ENCODE measurements at regions not wholly inside any gene's neighbourhood (a gene's known extent, or its start where the extent isn't known, plus 50 kb on each side); places are given as distances from the start of the nearest gene placed in this dataset.

DNA sequence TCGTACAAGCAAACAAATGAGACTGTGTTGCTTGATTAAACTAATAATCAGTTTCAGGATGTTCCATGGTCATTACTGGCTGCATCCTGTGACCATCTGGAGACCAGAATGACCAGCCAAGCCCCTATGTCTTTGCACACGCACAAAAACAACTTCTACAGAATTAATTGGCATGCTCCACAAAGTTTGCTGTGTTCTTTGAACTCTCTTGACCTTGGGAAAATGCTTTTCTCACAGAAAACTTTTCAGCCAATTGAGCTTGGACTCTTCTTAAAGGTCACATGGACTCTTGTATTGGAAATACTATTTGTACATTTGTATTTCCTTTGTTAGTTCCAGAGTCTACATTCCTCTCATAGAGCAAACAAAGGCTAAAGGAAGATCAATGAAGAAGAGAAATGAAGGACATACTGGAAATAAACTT lies 147.8 kb downstream of the ARRDC3 start:
- no peak for FAIRE-seq

DNA sequence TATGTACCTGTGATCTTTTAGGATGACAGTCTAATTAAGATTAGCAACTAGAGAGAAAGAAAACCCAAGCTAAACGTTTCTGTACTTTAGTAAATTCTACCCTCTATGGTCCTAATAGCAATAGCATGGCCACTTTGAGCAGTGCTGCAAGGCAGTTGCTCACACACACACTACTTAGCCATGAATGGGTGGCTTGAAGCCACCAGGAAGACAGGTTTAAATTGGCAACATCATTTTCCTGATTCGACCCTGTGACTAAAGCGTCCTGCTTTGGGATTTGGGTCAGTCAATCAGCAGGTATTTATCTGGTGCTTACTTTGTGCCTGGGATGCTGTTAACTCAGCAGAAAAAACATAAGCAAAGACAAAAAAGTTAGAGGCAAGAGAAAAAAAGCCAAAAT lies 150.6 kb downstream of the ARRDC3 start:
- no peak for FAIRE-seq

DNA sequence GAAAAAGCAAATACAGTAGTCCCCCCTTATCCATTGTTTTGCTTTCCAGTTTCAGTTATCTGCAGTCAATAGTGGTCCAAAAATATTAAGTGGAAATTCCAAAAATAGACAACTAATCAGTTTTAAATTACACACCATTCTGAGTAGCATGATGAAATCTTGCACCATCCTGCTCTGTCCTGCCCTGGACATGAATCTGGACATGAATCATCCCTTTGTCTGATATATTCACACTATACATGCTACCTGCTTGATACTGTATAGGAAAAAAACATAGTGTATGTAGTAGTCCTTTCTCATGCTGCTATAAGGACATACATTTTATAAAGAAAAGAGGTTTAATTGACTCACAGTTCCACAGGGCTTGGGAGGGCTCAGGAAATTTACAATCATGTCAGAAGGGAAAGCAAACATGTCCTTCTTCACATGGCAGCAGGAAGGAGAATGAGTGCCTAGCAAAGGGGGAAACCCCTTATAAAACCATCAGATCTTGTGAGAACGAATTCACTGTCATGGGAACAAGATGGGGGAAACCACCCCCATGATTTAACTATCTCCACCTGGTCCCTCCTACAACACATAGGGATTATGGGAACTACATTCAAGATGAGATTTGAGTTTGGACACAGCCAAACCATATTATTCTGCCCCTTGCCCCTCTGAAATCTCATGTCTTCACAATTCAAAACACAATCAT lies 153.9 kb downstream of the ARRDC3 start:
- no peak for FAIRE-seq

GRCh38 chr5:91228188-91228587 lies 154.9 kb downstream of the ARRDC3 start:
- FAIRE-seq: no peak

- no peak for FAIRE-seq
Observed at GRCh38 chr5:91225848-91226686, 157.1 kb downstream of the ARRDC3 start.

DNA sequence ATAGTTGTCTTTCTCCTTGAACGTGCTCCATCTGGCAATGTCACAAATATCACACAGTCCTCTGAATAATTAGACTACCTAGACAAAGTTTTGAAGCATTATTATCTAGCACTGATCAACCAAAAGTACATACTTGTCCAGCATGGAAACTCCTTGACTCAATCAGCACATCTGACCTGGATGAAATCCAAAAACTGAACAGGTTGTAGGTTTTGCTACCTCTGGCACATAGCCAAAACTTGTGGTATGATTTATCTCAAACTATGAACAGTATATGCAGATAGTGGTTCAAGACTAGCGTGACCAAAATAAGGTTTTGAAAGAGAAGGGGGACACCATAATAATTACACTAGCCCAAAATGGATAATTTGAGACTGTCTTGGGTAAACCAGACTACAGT lies 158.1 kb downstream of the ARRDC3 start:
- FAIRE-seq: no peak

- FAIRE-seq: no peak
Observed at GRCh38 chr5:91224456-91224855, 158.7 kb downstream of the ARRDC3 start.

DNA sequence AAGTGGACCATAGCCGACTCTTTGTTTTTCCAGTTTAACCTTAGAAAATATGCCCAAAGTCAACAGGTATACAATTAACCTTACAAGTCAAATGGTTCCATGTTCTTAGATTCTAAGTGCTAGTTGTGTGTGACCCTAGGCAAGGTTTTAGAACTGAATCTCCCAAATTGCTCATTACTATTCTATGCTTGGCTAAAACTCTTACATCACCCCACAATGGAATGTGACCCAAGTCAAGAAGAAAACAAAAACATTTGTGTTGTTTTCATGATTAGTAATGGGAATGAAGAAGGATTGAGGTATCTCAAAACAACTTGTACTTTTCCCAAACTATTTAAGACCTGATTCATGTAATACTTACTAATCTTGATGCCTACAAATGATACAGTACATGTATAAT lies 159.2 kb downstream of the ARRDC3 start:
- no peak for FAIRE-seq

GRCh38 chr5:91222482-91222881 lies 160.6 kb downstream of the ARRDC3 start:
- FAIRE-seq: no peak

DNA sequence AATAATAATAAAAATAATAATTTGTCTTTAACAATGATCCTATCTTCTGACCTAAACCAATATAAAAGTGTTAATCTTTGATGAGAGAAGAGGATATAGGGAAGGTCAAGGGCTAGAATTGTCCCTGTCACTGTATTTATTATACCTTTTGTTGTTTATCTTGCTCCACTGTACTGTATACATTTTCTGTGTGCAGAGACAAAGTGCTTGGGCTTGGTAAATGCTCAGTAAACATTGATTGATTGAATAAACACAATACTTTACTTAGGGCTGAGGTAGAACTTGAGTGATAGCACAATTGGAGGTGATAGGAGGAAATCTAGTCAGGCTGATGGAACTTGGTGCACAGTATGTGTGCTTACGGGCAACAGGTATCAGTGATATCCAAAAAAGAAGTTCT lies 161.2 kb downstream of the ARRDC3 start:
- FAIRE-seq: no peak

DNA sequence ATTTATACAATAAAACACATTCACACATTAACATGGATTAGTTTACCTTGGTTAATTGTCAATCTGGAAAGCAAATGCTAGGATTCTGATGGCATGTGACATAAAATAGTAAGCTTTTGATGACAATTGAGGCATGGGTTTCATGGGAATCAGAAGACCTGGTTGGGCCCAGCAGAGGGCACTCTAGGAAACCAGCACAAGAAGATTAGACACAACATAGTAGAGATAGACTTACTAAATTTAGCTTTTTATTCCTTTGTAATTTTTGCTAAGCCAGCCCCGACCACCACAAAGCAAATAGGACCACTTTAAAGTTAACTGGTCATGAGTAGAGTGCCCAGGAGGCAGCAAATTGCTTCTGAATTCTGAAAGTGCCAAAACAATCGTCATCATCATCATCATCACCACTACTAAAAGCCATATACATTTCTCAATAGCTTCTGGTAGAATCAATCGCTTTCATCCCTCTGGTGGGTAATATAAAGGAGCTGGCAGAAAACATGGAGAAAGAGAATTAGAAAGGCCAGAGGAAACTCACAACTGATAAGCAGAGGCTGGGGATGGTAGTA lies 163.2 kb downstream of the ARRDC3 start:
- no peak for FAIRE-seq

- FAIRE-seq: peak; percentile 98
Observed at GRCh38 chr5:91219091-91219802, 163.9 kb downstream of the ARRDC3 start.

DNA sequence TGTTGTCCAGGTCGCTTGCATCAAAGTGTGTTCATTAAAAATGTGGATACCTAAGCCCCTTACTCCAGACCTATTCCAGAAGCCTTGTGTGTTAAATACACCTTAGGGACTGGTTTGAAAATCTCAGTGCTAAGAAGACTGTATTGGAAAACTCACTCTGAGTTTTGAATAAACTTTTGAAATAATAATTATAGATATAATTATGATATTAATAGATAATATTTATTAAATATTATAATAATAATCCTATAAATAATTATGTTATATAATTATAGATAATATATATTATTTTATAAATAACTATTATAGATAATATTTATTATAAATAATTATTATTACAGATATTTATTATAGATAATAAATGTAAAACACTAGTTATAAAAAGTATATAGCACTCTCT lies 165.3 kb downstream of the ARRDC3 start:
- FAIRE-seq: peak; percentile 98

DNA sequence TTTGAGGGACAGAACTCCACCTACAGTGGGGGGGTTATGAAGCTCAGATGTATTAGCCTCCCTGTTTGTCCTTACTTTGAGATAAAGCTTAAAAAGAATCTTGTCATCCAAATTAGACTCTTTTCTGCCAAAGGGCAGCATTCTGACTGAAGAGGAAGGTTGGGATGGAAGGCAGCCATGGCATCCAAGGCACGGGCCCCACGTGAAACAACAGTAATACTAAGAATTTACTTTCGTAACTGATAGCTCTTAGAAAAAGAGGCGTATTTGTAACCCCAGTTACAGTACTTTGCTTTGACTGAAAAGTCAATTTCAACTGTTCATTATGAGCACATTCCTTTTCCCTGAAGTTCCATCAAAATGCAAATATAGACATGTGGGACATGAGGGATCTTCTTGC lies 168.5 kb downstream of the ARRDC3 start:
- FAIRE-seq: no peak
